K562 (cell line): ENCODE measurements at regions not wholly inside any gene's neighbourhood (a gene's known extent, or its start where the extent isn't known, plus 50 kb on each side); places are given as distances from the start of the nearest gene placed in this dataset.
A peak's percentile ranks its signal among the peaks of the same experiment; 100 is the strongest.

ENCODE experiments used
- ATAC-seq: fragments of 200-7000 bp; cut with Tn5 transposase; 3 replicates; pipeline ENCODE4 v1.9.1; 2020; ENCODE audit warnings: moderate library complexity
- BruUV-seq: library from RNA; stranded (reverse); fragments of 400-500 nt; replicated peaks from 2 replicates; lab custom pipeline; 2021; lab: Mats Ljungman, UMichigan
- CTCF ChIA-PET: fragments of 300-600 bp; formaldehyde crosslinking; extraction: SDS; loops from one replicate; lab custom pipeline; 2021; ENCODE audit warnings: low intra/inter-chr PET ratio; lab: Yijun Ruan, JAX
- POLR2A ChIA-PET: fragments of 300-600, 350-650 bp; sonication (Branson Sonifier 250); formaldehyde crosslinking; extraction: SDS; loops from one replicate; lab custom pipeline; 2021; ENCODE audit warnings: antibody characterized with exemption, inconsistent platforms; lab: Yijun Ruan, JAX
- DNase-seq, 4 experiments: peaks; one replicate each; pipeline versions ENCODE4 v3.0.0 to v3.0.0-alpha.2; 2011 to 2018; ENCODE audit warnings: low spot score in 3 of 4, mixed read lengths in 3 of 4; ENCODE audit errors: extremely low read depth in 1 of 4
- FAIRE-seq: peaks from 2 replicates; lab custom pipeline; 2011; peaks lifted over from hg19 to GRCh38; lab: Jason Lieb, UNC
- H2AFZ ChIP-seq: 2 replicates; pipeline ENCODE4 v1.6.0; 2011; ENCODE audit warnings: low read depth, low read length, control low read depth, inconsistent platforms
- H3K27ac ChIP-seq: fragments of 200-600 bp; 3 replicates; pipeline ENCODE4 v1.8.0; 2011; ENCODE audit warnings: low read depth, mild to moderate bottlenecking, control low read depth, inconsistent platforms, low read length, moderate library complexity, mixed read lengths; ENCODE audit errors: extremely low read depth
- H3K27me3 ChIP-seq, 2 experiments: fragments of 300-600 bp in 1 of 2; 2 replicates in 1 of 2; 3 replicates in 1 of 2; pipeline versions ENCODE4 v1.6.0 to v1.8.0; 2011; ENCODE audit warnings: inconsistent platforms in 2 of 2, low read length in 2 of 2, mild to moderate bottlenecking in 1 of 2, mixed read lengths in 1 of 2, moderate library complexity in 1 of 2; ENCODE audit not compliant: control insufficient read depth in 2 of 2, insufficient read depth in 2 of 2
- H3K36me3 ChIP-seq: fragments of 300-600 bp; 3 replicates; pipeline ENCODE4 v1.8.0; 2011; ENCODE audit warnings: mild to moderate bottlenecking, low read length, inconsistent platforms; ENCODE audit not compliant: control insufficient read depth, insufficient read depth
- H3K4me1 ChIP-seq, 2 experiments: fragments of 200-600 bp in 1 of 2; replicated peaks in 1 of 2; 2 replicates in 1 of 2; 3 replicates in 1 of 2; pipeline versions ENCODE4 v1.5.1 to v1.8.0; 2011; ENCODE audit warnings: inconsistent platforms in 2 of 2, low read length in 2 of 2, mild to moderate bottlenecking in 1 of 2, mixed read lengths in 1 of 2, moderate library complexity in 1 of 2; ENCODE audit not compliant: control insufficient read depth in 2 of 2, insufficient read depth in 2 of 2
- H3K4me2 ChIP-seq: 2 replicates; pipeline ENCODE4 v1.6.1; 2011; ENCODE audit warnings: low read length, control low read depth, inconsistent platforms, mixed read lengths; ENCODE audit not compliant: insufficient read depth
- H3K4me3 ChIP-seq: fragments of 200-600 bp; sonication (generic), shearing (Covaris generic); 2 replicates; pipeline ENCODE4 v1.5.1; 2016; ENCODE audit warnings: control low read depth, inconsistent platforms
- H3K79me2 ChIP-seq: fragments of 200-600 bp; 3 replicates; pipeline ENCODE4 v1.8.0; 2011; ENCODE audit warnings: low read length, inconsistent platforms; ENCODE audit not compliant: control insufficient read depth, insufficient read depth
- H3K9ac ChIP-seq, 2 experiments: 2 replicates each; pipeline versions ENCODE4 v1.6.0 to v1.6.1; 2011; ENCODE audit warnings: low read depth in 2 of 2, low read length in 2 of 2, control low read depth in 1 of 2, inconsistent platforms in 1 of 2, mild to moderate bottlenecking in 1 of 2, mixed read lengths in 1 of 2; ENCODE audit not compliant: insufficient read depth in 1 of 2
- H3K9me1 ChIP-seq: one replicate; pipeline ENCODE4 v1.6.0; 2011; ENCODE audit warnings: inconsistent platforms, mild to moderate bottlenecking, low read length, moderate library complexity; ENCODE audit not compliant: control insufficient read depth, insufficient read depth
- H3K9me3 ChIP-seq: replicated peaks from 2 replicates; pipeline ENCODE4 v1.5.1; 2011; ENCODE audit warnings: low read depth, low read length, inconsistent platforms; ENCODE audit not compliant: control insufficient read depth, insufficient read depth
- H4K20me1 ChIP-seq: replicated peaks from 2 replicates; pipeline ENCODE4 v1.6.1; 2011; ENCODE audit warnings: low read length, inconsistent platforms, mixed read lengths; ENCODE audit not compliant: control insufficient read depth, insufficient read depth
- CC2D1A ChIP-seq: fragments of 450-650 bp; IDR thresholded peaks from 2 replicates; pipeline ENCODE4 v1.6.1; 2017; ENCODE audit warnings: mild to moderate bottlenecking
- FOXA3 ChIP-seq, 2 experiments: fragments of 450-650 bp in 1 of 2; sonication (generic) in 1 of 2; formaldehyde crosslinking; IDR thresholded peaks in 1 of 2; conservative IDR thresholded peaks in 1 of 2; 2 replicates each; pipeline versions ENCODE4 v1.4.0 to v1.8.0; 2020 to 2022; ENCODE audit warnings: mild to moderate bottlenecking in 2 of 2, missing genetic modification reagents in 1 of 2
- LARP7 ChIP-seq: fragments of 450-650 bp; IDR thresholded peaks from 2 replicates; pipeline ENCODE4 v1.6.1; 2016
- NFE2 ChIP-seq: IDR thresholded peaks from 2 replicates; pipeline ENCODE4 v1.6.1; 2014; ENCODE audit warnings: antibody characterized with exemption, low read depth
- PHTF2 ChIP-seq: fragments of 250-450 bp; sonication (Bioruptor Pico); IDR thresholded peaks from 2 replicates; pipeline ENCODE4 v1.5.0; 2021; ENCODE audit warnings: mild to moderate bottlenecking
- POLR2A ChIP-seq: fragments of 450-650 bp; conservative IDR thresholded peaks from 2 replicates; pipeline ENCODE4 v1.6.1; 2016
- SLC30A9 ChIP-seq: fragments of 250-450 bp; sonication (Bioruptor Pico); IDR thresholded peaks from 2 replicates; pipeline ENCODE4 v1.8.0; 2022; ENCODE audit warnings: mild to moderate bottlenecking, moderate library complexity
- SMARCC2 ChIP-seq: fragments of 450-650 bp; IDR thresholded peaks from 2 replicates; pipeline ENCODE4 v1.6.1; 2017; ENCODE audit warnings: antibody characterized with exemption, moderate library complexity, mild to moderate bottlenecking, low read depth
- TRIM24 ChIP-seq, 2 experiments: fragments of 450-650 bp; IDR thresholded peaks; 2 replicates each; pipeline ENCODE4 v1.6.1; 2016
- ZNF124 ChIP-seq: sonication (generic); formaldehyde crosslinking; IDR thresholded peaks from 2 replicates; pipeline ENCODE4 v1.8.1; 2022; ENCODE audit warnings: missing genetic modification reagents
- WGBS: fragments of 100-300 bp; shearing (Covaris generic); methylation state at CpG from one replicate; pipeline ENCODE4 v1.1.6; 2016; ENCODE audit warnings: low coverage, mixed read lengths; ENCODE audit not compliant: insufficient coverage; ENCODE audit errors: missing lambda C conversion rate; 5-methylcytosine and 5-hydroxymethylcytosine counted together
- in situ Hi-C: fragments of 300-500 bp; cut with MboI; formaldehyde crosslinking; loops from 4 replicates; pipeline ENCODE4 v1.15.0; 2018; ENCODE audit warnings: inconsistent platforms, mixed read lengths
- intact Hi-C: fragments of 100-400 bp; cut with micrococcal nuclease; formaldehyde crosslinking; loops from 2 replicates; pipeline ENCODE4 v1.14.2; 2022

DNA sequence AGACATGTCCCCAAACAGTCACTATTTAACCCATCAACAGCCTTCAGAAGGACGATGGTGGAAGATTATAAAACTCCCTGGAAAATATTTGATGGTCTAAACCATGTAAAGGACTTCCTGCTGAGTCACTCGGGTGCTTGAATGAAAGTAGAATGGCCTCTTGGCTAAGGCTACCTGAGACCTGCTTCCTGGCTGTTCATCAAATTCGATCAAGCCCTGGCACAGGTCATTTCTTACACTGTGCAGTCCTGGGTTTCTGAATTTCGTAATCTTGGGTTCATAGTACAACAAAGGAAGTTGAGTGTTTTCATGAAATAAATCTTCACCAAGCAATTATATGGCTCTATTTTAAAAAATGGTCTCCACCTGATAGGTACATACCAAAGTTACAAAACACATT is 260.3 kb upstream of the RNF32 start:
- DNase-seq (no peak), ATAC-seq (no peak), FAIRE-seq (no peak)
- intact Hi-C loops, result no loop called here
- Histone ChIP-seq H3K79me2 (no peaks in the 10 kb centered on the region), H3K4me2 (no peak overlapping the region), H3K4me1 (no peaks in the 10 kb centered on the region), H3K9me1 (no peaks in the 10 kb centered on the region), H3K4me3 (no peak overlapping the region), H4K20me1 (0 out of 2 replicates have a peak, but pooled peaks cover 7% of the 10 kb centered on the region), H3K9ac (no peak overlapping the region), H3K36me3 (no peaks in the 10 kb centered on the region), H3K27ac (no peak overlapping the region), H2AFZ (no peak overlapping the region), H3K27me3 (peaks cover 50 to 73% of the 10 kb centered on the region in 2 experiments), H3K9me3 (no peaks in the 10 kb centered on the region; the same call in 1 of the 2 replicates)
- CTCF ChIA-PET, result no interaction called here
- no TSS peak for BruUV-seq
- POLR2A ChIA-PET, result no interaction called here
- in situ Hi-C loops, result no loop called here
- 2% methylated on average over 4 of the region's 4 CpGs for WGBS
- TF ChIP-seq LARP7 (no peak), NFE2 (peak; percentile 56)

DNA sequence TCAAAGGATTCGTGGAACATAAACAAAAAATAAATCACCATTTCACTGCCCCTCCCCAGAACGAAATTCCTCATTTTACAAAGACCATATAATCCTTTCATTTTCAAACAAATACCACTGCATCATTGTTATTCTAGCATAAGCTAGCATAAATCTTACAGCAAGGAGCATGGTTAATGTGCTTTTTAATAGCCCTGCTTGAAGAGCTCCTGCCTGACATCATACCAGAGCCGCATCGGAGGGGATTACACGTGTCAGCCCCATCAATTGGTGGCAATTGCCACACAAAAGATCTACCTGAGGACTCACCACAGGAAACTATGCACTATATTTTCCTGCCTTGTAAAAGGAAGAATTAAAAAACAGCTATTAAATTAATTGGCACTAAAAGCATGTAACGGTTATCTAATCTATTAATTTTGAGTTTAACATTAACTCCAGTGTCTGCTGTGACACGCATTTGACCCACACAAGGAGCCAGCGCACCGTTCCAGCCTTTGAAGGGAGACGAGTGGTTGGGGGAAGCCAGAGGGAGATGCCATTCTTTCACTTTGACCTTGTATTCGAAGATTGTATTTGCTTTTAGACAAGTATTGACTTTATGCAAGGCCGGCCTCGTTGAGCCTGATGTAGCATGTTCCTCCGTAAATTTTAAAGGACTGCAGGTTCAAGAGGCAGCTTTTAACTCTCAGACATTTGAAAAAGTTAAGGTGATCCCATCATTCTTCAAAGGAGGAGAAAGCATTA is 261.1 kb upstream of the RNF32 start:
- Histone ChIP-seq H3K36me3 (no peaks in the 10 kb centered on the region), H3K4me2 (no peak overlapping the region), H3K79me2 (no peaks in the 10 kb centered on the region), H4K20me1 (0 out of 2 replicates have a peak, but pooled peaks cover 7% of the 10 kb centered on the region), H3K27ac (no peak overlapping the region), H3K9ac (no peak overlapping the region), H3K27me3 (peaks cover 50 to 66% of the 10 kb centered on the region in 2 experiments), H3K4me3 (no peak overlapping the region), H3K9me3 (no peaks in the 10 kb centered on the region; the same call in 1 of the 2 replicates), H3K9me1 (no peaks in the 10 kb centered on the region), H2AFZ (no peak overlapping the region), H3K4me1 (no peaks in the 10 kb centered on the region)
- no peak for DNase-seq
- ATAC-seq, result no peak
- intact Hi-C loops (no loop called here), in situ Hi-C loops (no loop called here)
- POLR2A ChIA-PET, result interaction anchor here (0.8 to 1.0 kb wide), 2 partner anchors 8 to 32 kb away, joined by 3 to 4 read pairs; no protein-coding TSS in a partner anchor
- WGBS, result 2% methylated on average over 14 of the region's 14 CpGs
- no peak for TF ChIP-seq SMARCC2
- TF ChIP-seq ZNF124 (CRISPR knock-in tag), result no peak
- TF ChIP-seq FOXA3 (CRISPR knock-in tag; conservative IDR thresholded peaks at IDR 0.05 in 1 of 2, IDR thresholded peaks at IDR 0.05 in 1 of 2), result no peak
- TF ChIP-seq PHTF2 (CRISPR knock-in tag), result no peak
- TF ChIP-seq TRIM24 (IDR thresholded peaks at IDR 0.05), result no peak
- no peak for TF ChIP-seq POLR2A
- TF ChIP-seq SLC30A9 (CRISPR knock-in tag), result no peak
- no peak for TF ChIP-seq CC2D1A
- no TSS peak for BruUV-seq
- no peak for FAIRE-seq
- CTCF ChIA-PET, result no interaction called here
